ENCODE measurements at regions not wholly inside any gene's neighbourhood (a gene's known extent, or its start where the extent isn't known, plus 50 kb on each side); places are given as distances from the start of the nearest gene placed in this dataset.
"Not testable (repeated sequence)": the region's sequence is repeated elsewhere in the genome, so short reads cannot be mapped to it uniquely, and the experiment has no call there.

GRCh38 chr18:34370704-34371395 is 146.1 kb upstream of the NOL4 start:
- H3K9me3 Mint-ChIP-seq: no peaks in the 10 kb centered on the region
- no peaks in the 10 kb centered on the region for H3K36me3 Mint-ChIP-seq (ENCODE audit: low read depth)
- H3K27me3 Mint-ChIP-seq: no peaks in the 10 kb centered on the region
- intact Hi-C loops (cut with micrococcal nuclease): no loop called here
- DNase-seq: no peak
- H3K27ac Mint-ChIP-seq: no peak overlapping the region
- H3K4me1 Mint-ChIP-seq: no peaks in the 10 kb centered on the region
- H3K4me3 Mint-ChIP-seq: no peak overlapping the region

- no peak overlapping the region for H3K4me3 Mint-ChIP-seq
- intact Hi-C loops (cut with micrococcal nuclease): no loop called here
- no peak for DNase-seq
- no peaks in the 10 kb centered on the region for H3K4me1 Mint-ChIP-seq
- H3K27ac Mint-ChIP-seq: no peak overlapping the region
- no peaks in the 10 kb centered on the region for H3K27me3 Mint-ChIP-seq
- H3K9me3 Mint-ChIP-seq: no peaks in the 10 kb centered on the region
- H3K36me3 Mint-ChIP-seq (ENCODE audit: low read depth): no peaks in the 10 kb centered on the region
Measured at GRCh38 chr18:34380326-34380725, 155.6 kb upstream of the NOL4 start.

- H3K4me3 Mint-ChIP-seq: no peak overlapping the region
- no peaks in the 10 kb centered on the region for H3K36me3 Mint-ChIP-seq (ENCODE audit: low read depth)
- no peaks in the 10 kb centered on the region for H3K9me3 Mint-ChIP-seq
- H3K27me3 Mint-ChIP-seq: no peaks in the 10 kb centered on the region
- DNase-seq: no peak
- intact Hi-C loops (cut with micrococcal nuclease): no loop called here
- H3K27ac Mint-ChIP-seq: no peak overlapping the region
- no peaks in the 10 kb centered on the region for H3K4me1 Mint-ChIP-seq
Measured at GRCh38 chr18:34385311-34385710, 160.6 kb upstream of the NOL4 start.

- Mint-ChIP-seq H3K27me3 (no peaks in the 10 kb centered on the region), H3K4me1 (no peaks in the 10 kb centered on the region), H3K9me3 (no peaks in the 10 kb centered on the region), H3K4me3 (no peak overlapping the region), H3K27ac (no peak overlapping the region), H3K36me3 (ENCODE audit: low read depth) (no peaks in the 10 kb centered on the region)
- intact Hi-C loops (cut with micrococcal nuclease): no loop called here
- DNase-seq: no peak
Measured at GRCh38 chr18:34386803-34387202, 162.1 kb upstream of the NOL4 start.

GRCh38 chr18:34397286-34397896 is 172.7 kb upstream of the NOL4 start:
- intact Hi-C loops (cut with micrococcal nuclease): no loop called here
- H3K27me3 Mint-ChIP-seq: no peaks in the 10 kb centered on the region
- no peaks in the 10 kb centered on the region for H3K4me1 Mint-ChIP-seq
- no peak for DNase-seq
- no peak overlapping the region for H3K27ac Mint-ChIP-seq
- H3K9me3 Mint-ChIP-seq: no peaks in the 10 kb centered on the region
- H3K36me3 Mint-ChIP-seq (ENCODE audit: low read depth): no peaks in the 10 kb centered on the region
- no peak overlapping the region for H3K4me3 Mint-ChIP-seq

GRCh38 chr18:34399892-34400291 is 175.2 kb upstream of the NOL4 start:
- Mint-ChIP-seq H3K36me3 (ENCODE audit: low read depth) (no peaks in the 10 kb centered on the region), H3K4me1 (no peaks in the 10 kb centered on the region), H3K27ac (no peak overlapping the region), H3K9me3 (no peaks in the 10 kb centered on the region), H3K27me3 (no peaks in the 10 kb centered on the region), H3K4me3 (no peak overlapping the region)
- intact Hi-C loops (cut with micrococcal nuclease): no loop called here
- DNase-seq: no peak

GRCh38 chr18:34400834-34401233 is 176.1 kb upstream of the NOL4 start:
- H3K4me1 Mint-ChIP-seq: no peaks in the 10 kb centered on the region
- no peak overlapping the region for H3K27ac Mint-ChIP-seq
- H3K36me3 Mint-ChIP-seq (ENCODE audit: low read depth): no peaks in the 10 kb centered on the region
- intact Hi-C loops (cut with micrococcal nuclease): no loop called here
- DNase-seq: no peak
- H3K4me3 Mint-ChIP-seq: no peak overlapping the region
- H3K27me3 Mint-ChIP-seq: no peaks in the 10 kb centered on the region
- no peaks in the 10 kb centered on the region for H3K9me3 Mint-ChIP-seq

GRCh38 chr18:34401775-34402174 is 177.1 kb upstream of the NOL4 start:
- no peaks in the 10 kb centered on the region for H3K36me3 Mint-ChIP-seq (ENCODE audit: low read depth)
- H3K4me3 Mint-ChIP-seq: no peak overlapping the region
- no peak for DNase-seq
- H3K27ac Mint-ChIP-seq: no peak overlapping the region
- intact Hi-C loops (cut with micrococcal nuclease): no loop called here
- no peaks in the 10 kb centered on the region for H3K4me1 Mint-ChIP-seq
- no peaks in the 10 kb centered on the region for H3K27me3 Mint-ChIP-seq
- no peaks in the 10 kb centered on the region for H3K9me3 Mint-ChIP-seq

GRCh38 chr18:34407471-34407870 is 182.8 kb upstream of the NOL4 start:
- not testable (repeated sequence) for H3K36me3 Mint-ChIP-seq (ENCODE audit: low read depth); H3K4me3 Mint-ChIP-seq

GRCh38 chr18:34411952-34412351 is 187.2 kb upstream of the NOL4 start:
- no peak overlapping the region for H3K27ac Mint-ChIP-seq
- DNase-seq: no peak
- no peaks in the 10 kb centered on the region for H3K36me3 Mint-ChIP-seq (ENCODE audit: low read depth)
- no peaks in the 10 kb centered on the region for H3K27me3 Mint-ChIP-seq
- no peak overlapping the region for H3K4me3 Mint-ChIP-seq
- no peaks in the 10 kb centered on the region for H3K4me1 Mint-ChIP-seq
- intact Hi-C loops (cut with micrococcal nuclease): no loop called here
- H3K9me3 Mint-ChIP-seq: peaks cover 3% of the 10 kb centered on the region

More at GRCh38 chr18:34407471-34407870, 182.8 kb upstream of the NOL4 start:
- H3K4me1 Mint-ChIP-seq; H3K9me3 Mint-ChIP-seq; H3K27ac Mint-ChIP-seq; intact Hi-C loops (cut with micrococcal nuclease); DNase-seq; H3K27me3 Mint-ChIP-seq: not testable (repeated sequence)

- Mint-ChIP-seq H3K27ac (no peak overlapping the region), H3K4me1 (no peaks in the 10 kb centered on the region), H3K27me3 (no peaks in the 10 kb centered on the region), H3K36me3 (ENCODE audit: low read depth) (no peaks in the 10 kb centered on the region), H3K9me3 (no peaks in the 10 kb centered on the region), H3K4me3 (no peak overlapping the region)
- intact Hi-C loops (cut with micrococcal nuclease): no loop called here
- DNase-seq: no peak
Measured at GRCh38 chr18:34431042-34431441, 206.3 kb upstream of the NOL4 start.

GRCh38 chr18:34444622-34445021 is 219.9 kb upstream of the NOL4 start:
- intact Hi-C loops (cut with micrococcal nuclease): no loop called here
- Mint-ChIP-seq H3K4me1 (no peaks in the 10 kb centered on the region), H3K36me3 (ENCODE audit: low read depth) (no peaks in the 10 kb centered on the region), H3K9me3 (no peaks in the 10 kb centered on the region), H3K4me3 (no peak overlapping the region), H3K27me3 (no peaks in the 10 kb centered on the region), H3K27ac (no peak overlapping the region)
- no peak for DNase-seq

GRCh38 chr18:34448662-34449061 is 223.9 kb upstream of the NOL4 start:
- Mint-ChIP-seq H3K27ac (no peak overlapping the region), H3K36me3 (ENCODE audit: low read depth) (no peaks in the 10 kb centered on the region), H3K4me3 (no peak overlapping the region), H3K27me3 (no peaks in the 10 kb centered on the region), H3K9me3 (peaks cover 6% of the 10 kb centered on the region), H3K4me1 (no peaks in the 10 kb centered on the region)
- DNase-seq: no peak
- intact Hi-C loops (cut with micrococcal nuclease): no loop called here

- Mint-ChIP-seq H3K27ac (no peak overlapping the region), H3K36me3 (ENCODE audit: low read depth) (no peaks in the 10 kb centered on the region), H3K4me3 (no peak overlapping the region), H3K27me3 (no peaks in the 10 kb centered on the region), H3K4me1 (no peaks in the 10 kb centered on the region), H3K9me3 (peaks cover 2% of the 10 kb centered on the region)
- no peak for DNase-seq
- intact Hi-C loops (cut with micrococcal nuclease): no loop called here
Measured at GRCh38 chr18:34457761-34458160, 233.0 kb upstream of the NOL4 start.

- Mint-ChIP-seq H3K4me3 (no peak overlapping the region), H3K27me3 (no peaks in the 10 kb centered on the region), H3K4me1 (no peaks in the 10 kb centered on the region), H3K27ac (no peak overlapping the region), H3K36me3 (ENCODE audit: low read depth) (no peaks in the 10 kb centered on the region), H3K9me3 (no peaks in the 10 kb centered on the region)
- DNase-seq: no peak
- intact Hi-C loops (cut with micrococcal nuclease): no loop called here
Measured at GRCh38 chr18:34458410-34458977, 233.8 kb upstream of the NOL4 start.

Measured in activated CD4-positive, alpha-beta T cell treated with anti-CD3 and anti-CD28 coated beads, Interleukin-2, amount 10 ng/mL, durations not matched to agents 24 days and 14 days (primary cell).